ENCODE measurements at regions not wholly inside any gene's neighbourhood (a gene's known extent, or its start where the extent isn't known, plus 50 kb on each side); places are given as distances from the start of the nearest gene placed in this dataset.

DNA sequence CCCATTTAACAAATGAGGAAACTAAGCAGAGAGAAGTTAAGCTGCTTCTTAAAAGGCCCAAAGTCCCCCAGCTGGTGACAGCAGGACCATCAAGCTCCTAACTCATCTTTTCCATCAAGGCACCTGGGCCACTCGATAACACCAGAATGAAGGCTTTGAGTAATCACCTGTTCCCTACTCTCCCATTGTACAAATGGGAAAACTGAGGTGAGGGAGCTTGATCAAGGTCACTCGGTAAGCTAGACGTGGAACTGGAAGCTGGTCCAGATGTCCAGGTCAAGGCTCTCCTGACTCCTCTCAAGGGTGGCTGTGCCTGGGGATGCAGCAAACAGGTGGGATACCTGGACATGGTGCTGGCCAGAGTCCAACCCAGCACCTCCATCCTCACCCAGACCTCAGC lies 90.6 kb upstream of the SHB start:
- DNase-seq (ENCODE audit: low read depth in 3 of 3): no peak

GRCh38 chr9:38158628-38159027 lies 89.6 kb upstream of the SHB start:
- no peak for DNase-seq (ENCODE audit: low read depth in 3 of 3)

DNA sequence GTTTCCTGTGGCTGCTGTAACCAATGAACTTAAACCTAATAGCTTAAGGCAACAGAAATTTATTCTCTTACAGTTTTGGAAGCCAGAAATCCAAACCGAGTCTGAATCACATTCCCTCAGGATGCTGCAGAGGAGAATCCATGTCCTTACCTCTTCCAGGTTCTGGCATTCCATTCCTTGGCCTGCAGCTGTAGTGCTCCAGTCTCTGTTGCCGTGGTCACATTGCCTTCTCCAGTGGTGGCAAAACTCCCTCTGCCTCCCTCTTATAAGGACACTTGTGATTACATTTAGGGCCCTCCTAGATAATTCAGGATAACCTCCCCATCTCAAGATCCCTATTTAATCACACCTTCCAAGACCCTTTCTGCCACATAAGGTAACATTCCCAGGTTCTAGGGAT lies 88.7 kb upstream of the SHB start:
- DNase-seq (ENCODE audit: low read depth in 3 of 3): no peak

DNA sequence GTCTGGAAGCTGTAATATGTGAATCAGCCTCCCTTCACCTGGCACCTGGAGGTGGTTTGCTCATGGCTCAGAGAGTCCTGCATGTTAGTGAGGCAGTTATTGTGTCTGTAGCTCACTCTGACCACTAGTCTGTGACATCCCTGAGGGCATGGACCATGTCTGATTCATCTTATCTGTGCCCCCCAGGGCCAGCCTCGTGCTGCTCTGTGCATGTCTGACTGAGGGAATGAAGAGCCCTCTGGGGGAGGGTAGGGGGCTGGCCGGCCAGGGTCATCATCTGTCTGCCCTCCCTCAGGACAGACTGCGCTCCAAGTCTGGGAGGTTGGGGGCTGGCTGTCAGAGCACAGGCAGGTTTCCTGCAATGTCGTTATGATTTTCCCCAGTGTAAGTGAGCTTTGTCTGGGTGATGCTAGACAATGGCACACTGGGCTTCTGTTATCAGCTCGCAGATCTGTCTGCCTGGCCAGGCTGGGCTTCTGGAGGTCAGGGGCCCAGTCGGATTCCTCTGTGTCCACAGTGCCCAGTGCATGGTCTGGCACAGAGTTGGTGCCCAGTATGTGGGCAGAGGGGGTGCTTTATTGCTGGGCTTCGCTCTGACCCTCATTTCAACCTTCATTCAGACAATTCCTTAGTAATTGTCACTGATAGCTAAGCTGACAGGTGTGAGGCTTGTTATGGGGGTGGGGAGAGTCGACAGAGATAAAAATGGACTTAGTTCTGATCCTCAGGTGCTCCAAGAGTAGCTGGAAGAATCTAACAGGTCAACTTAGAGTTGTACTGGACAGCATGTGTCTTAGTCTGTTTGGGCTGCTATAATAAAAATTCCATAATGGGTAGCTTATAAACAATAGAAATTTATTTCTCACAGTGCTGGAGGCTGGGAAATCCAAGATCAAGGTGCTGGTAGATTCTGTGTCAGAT lies 85.7 kb upstream of the SHB start:
- DNase-seq (ENCODE audit: low read depth in 3 of 3): no peak

DNA sequence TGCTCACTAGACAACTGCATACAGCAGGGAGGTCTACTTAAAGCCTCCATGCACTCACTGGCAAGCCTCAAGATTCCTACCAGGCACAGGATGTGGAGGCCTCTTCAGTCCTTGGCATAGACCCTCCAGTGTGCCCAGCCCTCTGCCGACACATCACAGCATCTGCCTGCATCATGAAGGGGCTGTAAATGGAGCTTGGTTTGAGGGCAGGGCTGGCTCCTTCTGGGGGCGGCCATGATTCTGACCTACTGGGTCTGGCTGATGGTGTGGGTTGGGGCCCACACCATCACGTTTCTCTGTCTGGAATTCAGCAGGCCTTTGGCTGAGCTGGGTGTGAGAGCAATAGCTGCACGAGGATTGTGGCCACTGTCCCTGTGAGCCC lies 84.9 kb upstream of the SHB start:
- no peak for DNase-seq (ENCODE audit: low read depth in 3 of 3)

GRCh38 chr9:38153152-38153909 lies 84.3 kb upstream of the SHB start:
- DNase-seq (ENCODE audit: low read depth in 3 of 3): no peak

GRCh38 chr9:38149647-38150046 lies 80.6 kb upstream of the SHB start:
- DNase-seq (ENCODE audit: low read depth in 3 of 3): no peak

- DNase-seq (ENCODE audit: low read depth in 3 of 3): no peak
These were observed 77.8 kb upstream of the SHB start for GRCh38 chr9:38146844-38147243.

GRCh38 chr9:38145526-38146053 lies 76.6 kb upstream of the SHB start:
- DNase-seq (ENCODE audit: low read depth in 3 of 3): no peak

- DNase-seq (ENCODE audit: low read depth in 3 of 3): no peak
These were observed 75.4 kb upstream of the SHB start for GRCh38 chr9:38144421-38144820.

DNA sequence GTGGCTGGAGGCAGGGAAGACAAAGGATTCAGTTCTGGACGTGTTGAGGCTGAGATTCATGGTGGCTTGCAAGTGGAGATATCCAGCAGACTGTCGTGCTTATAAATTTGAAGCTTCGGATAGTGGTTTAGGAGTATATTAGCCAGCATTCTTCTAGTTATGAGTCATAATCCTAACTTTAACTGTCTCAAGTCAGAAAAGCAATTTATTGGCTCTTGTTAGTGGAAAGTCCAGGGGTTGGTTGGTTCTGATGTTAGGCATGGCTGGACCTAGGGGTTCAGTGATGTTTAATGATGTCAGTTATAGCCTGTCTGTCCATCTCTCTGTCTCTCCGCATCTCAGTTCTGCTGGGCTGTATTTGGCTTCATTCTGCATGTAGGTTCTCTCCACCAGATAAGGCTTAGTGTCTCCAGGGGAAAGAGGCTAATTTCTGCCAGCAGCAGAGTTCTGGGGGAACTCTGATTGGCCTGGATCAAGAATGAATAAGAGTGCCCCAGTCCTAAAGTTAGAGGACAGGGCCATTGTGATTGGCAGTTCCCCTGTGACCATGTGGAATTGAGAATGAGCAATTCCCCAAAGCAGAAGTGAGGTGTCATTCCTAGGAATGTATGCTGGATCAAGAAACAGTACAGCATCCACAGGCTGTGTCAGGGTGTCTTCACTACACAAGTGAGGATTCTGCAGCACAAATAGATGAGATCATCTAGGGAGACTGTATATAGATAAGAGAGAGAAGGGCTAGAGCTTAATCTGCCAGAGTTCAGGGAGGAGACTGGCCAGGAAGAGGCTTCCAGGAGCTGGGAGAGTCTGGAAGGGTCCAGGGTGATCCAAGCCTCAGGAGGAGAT lies 72.9 kb upstream of the SHB start:
- no peak for DNase-seq (ENCODE audit: low read depth in 3 of 3)

DNA sequence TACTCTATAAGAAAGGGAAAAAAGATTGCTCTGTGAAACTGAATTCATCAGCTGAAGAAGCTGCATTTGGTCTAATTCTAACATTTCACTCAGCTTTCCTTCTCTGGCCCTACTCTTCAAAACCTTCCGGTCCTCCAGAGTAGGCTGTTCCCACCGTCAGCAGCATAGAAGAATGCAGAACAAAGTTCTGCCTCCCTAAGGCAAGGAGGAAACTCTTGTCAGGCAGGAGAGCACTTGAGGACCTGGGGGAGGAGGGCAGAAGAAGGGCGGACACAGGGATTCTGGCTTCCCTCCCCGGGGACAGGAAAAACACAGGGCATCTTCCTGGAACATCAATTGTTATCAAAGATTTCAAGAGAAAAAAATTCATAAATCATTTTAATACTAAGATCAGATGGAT lies 69.2 kb upstream of the SHB start:
- no peak for DNase-seq (ENCODE audit: low read depth in 3 of 3)

DNA sequence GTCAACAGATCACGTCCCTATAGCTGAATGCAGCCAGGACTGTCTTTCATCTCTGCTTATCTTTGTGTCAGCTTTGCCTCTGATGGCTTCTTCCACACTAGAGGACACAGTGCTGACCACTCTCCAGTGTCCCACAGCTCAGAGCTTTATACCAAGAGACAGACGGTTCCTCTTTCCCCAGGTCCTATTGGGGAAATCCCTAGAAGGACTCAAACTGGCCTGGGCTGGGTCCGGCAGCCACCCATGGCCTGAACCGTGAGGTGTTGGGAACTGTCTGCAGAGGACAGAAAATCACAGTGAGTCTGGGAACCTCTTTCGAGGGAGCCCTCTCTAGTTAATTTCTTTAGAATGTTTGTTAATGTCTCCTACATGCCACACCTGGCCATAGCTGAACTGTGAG lies 68.3 kb upstream of the SHB start:
- no peak for DNase-seq (ENCODE audit: low read depth in 3 of 3)

DNA sequence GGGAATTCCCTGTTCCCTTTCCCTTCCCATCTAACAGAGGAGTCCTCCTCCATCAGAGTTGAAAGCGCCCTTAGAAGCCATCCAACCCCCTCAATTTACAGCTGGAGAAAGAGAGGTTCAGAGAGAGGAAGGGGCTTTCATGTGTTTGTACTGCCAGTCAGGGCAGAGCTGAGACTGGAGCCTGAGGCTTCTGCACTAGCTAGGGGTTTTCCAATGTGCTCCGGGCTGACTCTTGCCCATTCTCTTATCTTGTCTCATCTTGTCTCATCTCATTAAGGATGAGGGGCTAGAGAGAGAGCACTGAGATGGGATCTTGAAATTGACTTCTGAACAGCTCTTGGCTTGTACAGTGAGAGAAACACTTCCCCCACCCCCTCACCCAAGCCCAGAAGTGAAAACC lies 67.4 kb upstream of the SHB start:
- DNase-seq (ENCODE audit: low read depth in 3 of 3): no peak

DNA sequence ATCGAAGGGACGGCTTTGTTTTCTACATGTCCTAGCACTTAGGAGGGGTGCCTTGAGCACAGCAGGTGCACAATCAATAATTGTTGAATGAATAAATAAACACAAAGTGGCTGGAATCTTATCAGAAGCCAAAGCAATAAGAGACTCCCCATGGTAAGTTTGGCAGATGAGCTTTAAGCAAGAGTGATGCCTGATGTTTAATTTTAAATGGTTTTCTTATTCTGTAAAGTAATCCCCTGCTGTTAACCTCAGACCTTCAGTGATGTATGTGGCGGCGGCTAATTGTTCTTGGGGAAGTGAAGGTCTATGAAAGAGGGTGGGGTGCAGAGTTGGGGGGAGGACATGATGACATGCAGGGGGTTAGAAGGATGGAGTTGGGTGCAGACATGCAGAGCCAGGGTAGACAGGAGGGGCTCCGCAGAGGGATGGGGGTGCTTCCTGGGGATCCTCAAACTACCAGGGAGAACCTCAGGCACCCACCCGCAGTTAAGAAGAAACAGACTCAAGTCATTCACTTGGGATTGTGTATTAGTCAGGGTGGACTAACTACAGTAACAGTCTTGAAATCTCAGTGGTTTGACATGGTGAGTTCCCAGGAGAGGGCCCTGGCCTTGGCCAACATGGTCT lies 65.7 kb upstream of the SHB start:
- DNase-seq (ENCODE audit: low read depth in 3 of 3): no peak

GRCh38 chr9:38133595-38133994 lies 64.6 kb upstream of the SHB start:
- no peak for DNase-seq (ENCODE audit: low read depth in 3 of 3)

DNA sequence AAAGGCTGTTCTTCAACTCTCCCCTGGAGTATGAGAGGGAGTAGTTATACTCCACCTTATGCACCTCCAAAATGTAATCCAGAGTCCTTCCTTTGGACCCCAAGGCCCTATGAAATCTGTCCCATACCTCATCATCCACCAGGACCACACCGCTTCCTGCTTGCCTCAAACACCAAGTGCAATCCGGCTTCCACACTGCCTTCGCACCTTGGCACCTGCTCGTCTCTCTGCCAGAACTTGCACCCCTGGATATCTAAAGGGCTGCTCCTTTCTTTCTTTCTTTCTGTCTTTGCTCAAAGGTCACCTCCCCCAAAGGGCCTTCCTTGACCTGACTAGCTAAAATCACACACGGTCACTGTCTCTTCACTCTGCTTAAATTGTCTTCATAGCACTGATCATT lies 63.9 kb upstream of the SHB start:
- no peak for DNase-seq (ENCODE audit: low read depth in 3 of 3)

GRCh38 chr9:38131729-38132128 lies 62.7 kb upstream of the SHB start:
- no peak for DNase-seq (ENCODE audit: low read depth in 3 of 3)

GRCh38 chr9:38130724-38131123 lies 61.7 kb upstream of the SHB start:
- no peak for DNase-seq (ENCODE audit: low read depth in 3 of 3)

DNA sequence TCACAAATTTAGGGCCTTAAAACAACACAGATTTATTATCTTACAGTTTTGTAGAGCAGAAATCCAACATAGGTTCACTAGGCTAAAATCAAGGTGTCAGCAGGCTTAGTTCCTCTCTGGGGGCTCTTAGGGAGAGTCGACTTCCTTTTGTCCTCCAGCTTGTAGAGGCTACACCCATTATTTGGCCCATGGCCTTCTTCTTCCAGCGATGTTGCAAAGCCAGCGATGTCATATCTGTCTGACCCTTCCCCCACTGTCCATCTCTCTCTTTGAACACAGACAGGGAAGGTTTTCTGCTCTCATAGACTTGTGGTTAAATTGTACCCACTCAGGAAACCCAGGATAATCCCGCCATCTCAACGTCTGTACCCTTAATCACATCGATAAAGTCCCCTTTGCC lies 60.3 kb upstream of the SHB start:
- no peak for DNase-seq (ENCODE audit: low read depth in 3 of 3)

DNA sequence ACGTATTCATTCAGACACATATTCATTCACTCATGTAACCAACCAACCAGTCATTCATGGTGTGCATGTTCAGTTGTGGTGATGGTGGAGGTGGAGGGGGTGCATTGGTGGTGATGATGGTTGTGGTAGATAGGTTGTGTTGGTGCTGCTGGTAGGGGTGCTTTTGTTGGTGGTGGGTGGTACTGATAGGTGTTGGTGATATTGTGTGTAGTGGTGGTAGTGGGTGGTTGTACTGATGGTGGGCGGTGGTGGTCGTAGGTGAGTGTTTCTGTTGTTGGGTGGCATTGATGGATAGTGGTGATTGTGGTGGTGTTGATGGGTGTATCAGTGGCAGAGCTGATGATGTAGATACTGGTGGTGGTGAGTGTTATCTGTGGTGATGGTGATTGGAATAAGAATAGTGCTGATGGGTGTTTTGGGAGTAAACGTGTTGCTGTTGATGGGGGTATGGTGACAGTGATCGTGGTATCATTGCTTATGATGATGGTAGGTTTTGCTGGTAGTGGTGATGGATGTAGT lies 59.8 kb upstream of the SHB start:
- DNase-seq (ENCODE audit: low read depth in 3 of 3): no peak
